ENCODE measurements at regions not wholly inside any gene's neighbourhood (a gene's known extent, or its start where the extent isn't known, plus 50 kb on each side); places are given as distances from the start of the nearest gene placed in this dataset.

DNA sequence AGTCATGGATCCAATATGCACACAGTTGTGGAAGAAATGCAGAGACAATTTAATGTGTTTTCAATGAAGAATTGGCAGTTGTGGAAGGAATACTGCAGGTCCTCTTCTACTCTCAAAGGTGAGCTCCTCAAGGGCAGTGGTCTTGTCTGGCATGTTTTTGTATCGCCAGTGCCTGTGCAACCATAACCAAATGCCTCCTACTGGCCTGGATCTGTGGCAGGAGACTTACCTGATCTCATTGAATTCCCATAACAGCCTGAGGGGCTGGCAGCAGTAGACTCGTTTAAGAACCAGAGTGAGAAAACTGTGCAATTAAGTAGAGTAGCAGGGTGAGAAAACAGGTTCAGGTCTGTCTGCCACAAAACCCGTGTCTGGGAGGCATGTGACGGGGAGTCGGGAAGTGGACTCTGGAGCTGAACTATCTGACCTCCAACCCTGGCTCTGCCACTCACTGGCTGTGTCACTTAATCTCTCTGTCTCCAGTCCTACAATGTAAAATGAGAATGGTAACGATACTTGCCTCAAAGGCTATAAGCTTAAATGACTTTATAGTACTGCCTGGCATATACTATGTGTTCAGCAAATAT lies 268.2 kb upstream of the SSTR1 start:
- TF ChIP-seq, protein P1, sequence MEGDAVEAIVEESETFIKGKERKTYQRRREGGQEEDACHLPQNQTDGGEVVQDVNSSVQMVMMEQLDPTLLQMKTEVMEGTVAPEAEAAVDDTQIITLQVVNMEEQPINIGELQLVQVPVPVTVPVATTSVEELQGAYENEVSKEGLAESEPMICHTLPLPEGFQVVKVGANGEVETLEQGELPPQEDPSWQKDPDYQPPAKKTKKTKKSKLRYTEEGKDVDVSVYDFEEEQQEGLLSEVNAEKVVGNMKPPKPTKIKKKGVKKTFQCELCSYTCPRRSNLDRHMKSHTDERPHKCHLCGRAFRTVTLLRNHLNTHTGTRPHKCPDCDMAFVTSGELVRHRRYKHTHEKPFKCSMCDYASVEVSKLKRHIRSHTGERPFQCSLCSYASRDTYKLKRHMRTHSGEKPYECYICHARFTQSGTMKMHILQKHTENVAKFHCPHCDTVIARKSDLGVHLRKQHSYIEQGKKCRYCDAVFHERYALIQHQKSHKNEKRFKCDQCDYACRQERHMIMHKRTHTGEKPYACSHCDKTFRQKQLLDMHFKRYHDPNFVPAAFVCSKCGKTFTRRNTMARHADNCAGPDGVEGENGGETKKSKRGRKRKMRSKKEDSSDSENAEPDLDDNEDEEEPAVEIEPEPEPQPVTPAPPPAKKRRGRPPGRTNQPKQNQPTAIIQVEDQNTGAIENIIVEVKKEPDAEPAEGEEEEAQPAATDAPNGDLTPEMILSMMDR (IDR thresholded peaks at IDR 0.05), result no peak
- no peak for TF ChIP-seq POLR2A (IDR thresholded peaks at IDR 0.05)
